MCF 10A (cell line): ENCODE measurements at regions not wholly inside any gene's neighbourhood (a gene's known extent, or its start where the extent isn't known, plus 50 kb on each side); places are given as distances from the start of the nearest gene placed in this dataset.

ENCODE experiments used
- BruUV-seq: library from RNA; stranded (reverse); fragments of 400-500 nt; replicated peaks from 2 replicates; lab custom pipeline; 2021; lab: Mats Ljungman, UMichigan
- CTCF ChIA-PET: fragments of 300-600 bp; sonication (Branson Sonifier 250); formaldehyde crosslinking; extraction: SDS; loops from one replicate; lab custom pipeline; 2021; ENCODE audit warnings: antibody characterized with exemption, inconsistent platforms; lab: Yijun Ruan, JAX
- POLR2A ChIA-PET: fragments of 300-600, 350-650 bp; sonication (Branson Sonifier 250); formaldehyde crosslinking; extraction: SDS; loops from one replicate; lab custom pipeline; 2020; ENCODE audit warnings: antibody characterized with exemption, inconsistent platforms; lab: Yijun Ruan, JAX
- DNase-seq: peaks from one replicate; pipeline ENCODE4 v3.0.0-alpha.2; 2018; ENCODE audit not compliant: unreplicated experiment
- H3K27ac Mint-ChIP-seq: one replicate; pipeline ENCODE4 v1.8.0; 2022; ENCODE audit warnings: mild to moderate bottlenecking, low read depth, mixed read lengths; ENCODE audit not compliant: unreplicated experiment
- H3K27me3 Mint-ChIP-seq: one replicate; pipeline ENCODE4 v1.8.0; 2022; ENCODE audit warnings: mixed read lengths; ENCODE audit not compliant: insufficient read depth, unreplicated experiment
- H3K36me3 Mint-ChIP-seq: one replicate; pipeline ENCODE4 v1.8.0; 2022; ENCODE audit warnings: mild to moderate bottlenecking, moderate library complexity, mixed read lengths; ENCODE audit not compliant: insufficient read depth, unreplicated experiment
- H3K4me1 Mint-ChIP-seq: one replicate; pipeline ENCODE4 v1.8.0; 2022; ENCODE audit warnings: mixed read lengths; ENCODE audit not compliant: insufficient read depth, unreplicated experiment
- H3K4me3 Mint-ChIP-seq: one replicate; pipeline ENCODE4 v1.8.0; 2022; ENCODE audit warnings: mild to moderate bottlenecking, moderate library complexity, mixed read lengths; ENCODE audit not compliant: unreplicated experiment
- H3K9me3 Mint-ChIP-seq: one replicate; pipeline ENCODE4 v1.8.0; 2022; ENCODE audit warnings: mixed read lengths; ENCODE audit not compliant: unreplicated experiment
- intact Hi-C: fragments of 100-400 bp; cut with micrococcal nuclease; formaldehyde crosslinking; loops from 2 replicates; pipeline ENCODE4 v1.14.1; 2022
- TF ChIP-seq, protein P1 (sequence below): fragments of 200-600 bp; IDR thresholded peaks from one replicate; pipeline ENCODE4 v1.8.0; 2022; ENCODE audit warnings: antibody characterized with exemption, mild to moderate bottlenecking; ENCODE audit not compliant: unreplicated experiment

DNA sequence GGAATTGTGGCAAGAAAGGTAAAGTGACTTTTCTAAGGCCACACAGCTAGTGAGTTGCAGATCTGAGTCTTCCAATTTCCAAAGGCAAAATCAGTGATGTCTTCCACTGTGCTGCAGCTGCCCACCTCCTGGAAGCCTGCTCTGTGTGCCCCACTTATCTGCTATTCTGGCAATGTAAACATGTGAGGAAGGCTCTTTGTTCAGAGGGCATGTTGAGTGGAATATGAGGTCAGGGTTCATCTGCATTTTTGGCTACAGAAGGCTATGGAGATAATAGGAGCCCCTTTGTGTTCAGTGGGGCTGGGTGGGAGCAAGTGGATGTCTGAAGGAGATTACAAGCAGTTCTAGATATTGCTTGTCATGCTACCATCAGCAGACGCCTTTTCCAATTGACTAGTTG lies 396.2 kb downstream of the BUD13 start:
- no TSS peak for BruUV-seq
- ChIA-PET CTCF (no interaction called here), POLR2A (no interaction called here)
- H3K4me1 Mint-ChIP-seq = no peaks in the 10 kb centered on the region
- TF ChIP-seq, protein P1, sequence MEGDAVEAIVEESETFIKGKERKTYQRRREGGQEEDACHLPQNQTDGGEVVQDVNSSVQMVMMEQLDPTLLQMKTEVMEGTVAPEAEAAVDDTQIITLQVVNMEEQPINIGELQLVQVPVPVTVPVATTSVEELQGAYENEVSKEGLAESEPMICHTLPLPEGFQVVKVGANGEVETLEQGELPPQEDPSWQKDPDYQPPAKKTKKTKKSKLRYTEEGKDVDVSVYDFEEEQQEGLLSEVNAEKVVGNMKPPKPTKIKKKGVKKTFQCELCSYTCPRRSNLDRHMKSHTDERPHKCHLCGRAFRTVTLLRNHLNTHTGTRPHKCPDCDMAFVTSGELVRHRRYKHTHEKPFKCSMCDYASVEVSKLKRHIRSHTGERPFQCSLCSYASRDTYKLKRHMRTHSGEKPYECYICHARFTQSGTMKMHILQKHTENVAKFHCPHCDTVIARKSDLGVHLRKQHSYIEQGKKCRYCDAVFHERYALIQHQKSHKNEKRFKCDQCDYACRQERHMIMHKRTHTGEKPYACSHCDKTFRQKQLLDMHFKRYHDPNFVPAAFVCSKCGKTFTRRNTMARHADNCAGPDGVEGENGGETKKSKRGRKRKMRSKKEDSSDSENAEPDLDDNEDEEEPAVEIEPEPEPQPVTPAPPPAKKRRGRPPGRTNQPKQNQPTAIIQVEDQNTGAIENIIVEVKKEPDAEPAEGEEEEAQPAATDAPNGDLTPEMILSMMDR = no peak
- H3K27me3 Mint-ChIP-seq = no peaks in the 10 kb centered on the region
- no peak overlapping the region for H3K4me3 Mint-ChIP-seq
- intact Hi-C loops = no loop called here
- no peak for DNase-seq
- peaks cover 34% of the 10 kb centered on the region for H3K9me3 Mint-ChIP-seq
- no peak overlapping the region for H3K27ac Mint-ChIP-seq
- peaks cover 6% of the 10 kb centered on the region for H3K36me3 Mint-ChIP-seq

DNA sequence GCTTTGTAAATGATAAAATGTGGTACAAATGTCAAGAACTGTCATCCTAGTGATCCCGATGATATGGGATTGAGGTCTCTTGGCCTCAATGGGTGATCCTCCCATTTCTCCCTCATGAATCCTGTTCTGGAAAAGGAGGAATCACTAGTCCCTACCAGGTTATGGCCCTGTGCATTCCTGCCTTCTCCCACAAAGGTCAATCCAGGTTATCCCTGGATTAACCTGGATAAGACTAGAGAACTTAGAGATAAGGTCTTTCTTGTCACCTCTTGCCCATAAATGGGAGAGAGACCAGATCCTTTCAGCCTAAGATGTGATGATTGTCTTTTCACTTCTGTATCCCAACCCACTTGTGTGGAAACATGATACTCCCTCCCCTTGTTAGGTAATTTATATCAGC lies 396.7 kb downstream of the BUD13 start:
- intact Hi-C loops = no loop called here
- Mint-ChIP-seq H3K27ac (no peak overlapping the region), H3K9me3 (peaks cover 29% of the 10 kb centered on the region), H3K27me3 (no peaks in the 10 kb centered on the region), H3K36me3 (peaks cover 6% of the 10 kb centered on the region), H3K4me3 (no peak overlapping the region), H3K4me1 (no peaks in the 10 kb centered on the region)
- DNase-seq = no peak
- TF ChIP-seq, protein P1 = no peak
- no TSS peak for BruUV-seq
- ChIA-PET CTCF (interaction anchor here (0.7 kb wide), 1 partner anchor 315 kb away, joined by 3 read pairs; no protein-coding TSS in a partner anchor), POLR2A (no interaction called here)

DNA sequence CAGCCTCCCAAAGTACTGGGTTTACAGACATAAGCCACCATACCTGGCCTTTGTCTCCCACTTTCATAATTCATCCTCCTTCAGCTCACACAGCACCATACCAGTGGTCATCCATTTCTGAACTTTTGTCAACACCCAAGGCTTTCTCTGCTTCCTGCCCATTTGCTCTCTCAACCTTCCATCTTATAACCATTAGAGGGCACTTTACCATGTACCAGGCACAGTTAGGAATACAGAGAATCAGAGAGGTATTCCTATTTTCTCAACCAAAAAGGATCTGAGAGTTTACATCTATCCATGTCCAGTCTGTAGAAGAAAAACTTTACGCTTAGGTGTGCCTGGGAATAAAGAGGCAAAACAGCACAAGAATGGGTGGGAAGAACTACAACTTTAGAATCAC lies 397.6 kb downstream of the BUD13 start:
- TF ChIP-seq, protein P1 = no peak
- CTCF ChIA-PET = interaction anchor here (0.7 kb wide), 2 partner anchors 24 to 316 kb away, joined by 3 to 4 read pairs; no protein-coding TSS in a partner anchor

GRCh38 chr11:116374085-116374484 lies 398.7 kb downstream of the BUD13 start:
- Mint-ChIP-seq H3K4me1 (no peaks in the 10 kb centered on the region), H3K4me3 (no peak overlapping the region), H3K36me3 (peaks cover 6% of the 10 kb centered on the region), H3K27me3 (no peaks in the 10 kb centered on the region), H3K9me3 (peaks cover 12% of the 10 kb centered on the region), H3K27ac (no peak overlapping the region)
- intact Hi-C loops = no loop called here
- no TSS peak for BruUV-seq
- ChIA-PET POLR2A (no interaction called here), CTCF (interaction anchor here (0.7 kb wide), 2 partner anchors 18 to 144 kb away, joined by 3 read pairs; no protein-coding TSS in a partner anchor)
- TF ChIP-seq, protein P1 = no peak
- no peak for DNase-seq

More for the DNA sequence above, 397.6 kb downstream of the BUD13 start:
- BruUV-seq = no TSS peak
- H3K4me3 Mint-ChIP-seq = no peak overlapping the region
- no peak for DNase-seq
- no peak overlapping the region for H3K27ac Mint-ChIP-seq
- POLR2A ChIA-PET = no interaction called here
- H3K36me3 Mint-ChIP-seq = peaks cover 6% of the 10 kb centered on the region
- no peaks in the 10 kb centered on the region for H3K27me3 Mint-ChIP-seq
- H3K9me3 Mint-ChIP-seq = peaks cover 23% of the 10 kb centered on the region
- intact Hi-C loops = no loop called here
- H3K4me1 Mint-ChIP-seq = no peaks in the 10 kb centered on the region
